Caco-2 (cell line): ENCODE measurements at regions not wholly inside any gene's neighbourhood (a gene's known extent, or its start where the extent isn't known, plus 50 kb on each side); places are given as distances from the start of the nearest gene placed in this dataset.

Experiments
- BruUV-seq: library from RNA; stranded (reverse); fragments of 400-500 nt; replicated peaks from 2 replicates; lab custom pipeline; 2021; lab: Mats Ljungman, UMichigan
- CTCF ChIA-PET: fragments of 300-600 bp; sonication (Branson Sonifier 250); formaldehyde crosslinking; loops from one replicate; lab custom pipeline; 2022; ENCODE audit warnings: antibody characterized with exemption; lab: Charles Lee
- POLR2A ChIA-PET: fragments of 300-600 bp; sonication (Branson Sonifier 250); formaldehyde crosslinking; loops from one replicate; lab custom pipeline; 2022; ENCODE audit warnings: antibody characterized with exemption; lab: Charles Lee
- DNase-seq, 2 experiments: peaks; one replicate each; pipeline versions ENCODE4 v3.0.0 to v3.0.0-alpha.2; 2020 to 2022
- H3K27me3 ChIP-seq: replicated peaks from 2 replicates; pipeline ENCODE4 v1.6.0; 2011; ENCODE audit warnings: low read length; ENCODE audit not compliant: control insufficient read depth, insufficient read depth
- H3K36me3 ChIP-seq: 2 replicates; pipeline ENCODE4 v1.5.1; 2011; ENCODE audit warnings: low read length; ENCODE audit not compliant: control insufficient read depth, insufficient read depth
- H3K4me1 ChIP-seq: fragments of 250-450 bp; sonication (Bioruptor Pico); 2 replicates; pipeline ENCODE4 v1.5.1; 2020; ENCODE audit warnings: mild to moderate bottlenecking
- H3K4me3 ChIP-seq: 2 replicates; pipeline ENCODE4 v1.5.1; 2011; ENCODE audit warnings: low read depth, mild to moderate bottlenecking, control low read depth, low read length
- H3K9me3 ChIP-seq: fragments of 250-450 bp; sonication (Bioruptor Pico); 2 replicates; pipeline ENCODE4 v1.5.1; 2020; ENCODE audit warnings: mild to moderate bottlenecking, moderate library complexity
- H3K27ac Mint-ChIP-seq: one replicate; pipeline ENCODE4 v1.8.0; 2022; ENCODE audit warnings: mixed read lengths; ENCODE audit not compliant: unreplicated experiment
- H3K27me3 Mint-ChIP-seq: one replicate; pipeline ENCODE4 v1.8.0; 2022; ENCODE audit warnings: mixed read lengths; ENCODE audit not compliant: insufficient read depth, unreplicated experiment
- H3K36me3 Mint-ChIP-seq: one replicate; pipeline ENCODE4 v1.8.0; 2022; ENCODE audit warnings: mild to moderate bottlenecking, mixed read lengths; ENCODE audit not compliant: insufficient read depth, unreplicated experiment
- H3K4me1 Mint-ChIP-seq: one replicate; pipeline ENCODE4 v1.8.0; 2022; ENCODE audit warnings: low read depth, mixed read lengths; ENCODE audit not compliant: unreplicated experiment
- H3K4me3 Mint-ChIP-seq: one replicate; pipeline ENCODE4 v1.8.0; 2022; ENCODE audit warnings: mild to moderate bottlenecking, moderate library complexity, mixed read lengths; ENCODE audit not compliant: unreplicated experiment
- H3K9me3 Mint-ChIP-seq: one replicate; pipeline ENCODE4 v1.8.0; 2022; ENCODE audit warnings: mixed read lengths; ENCODE audit not compliant: unreplicated experiment
- CTCF ChIP-seq, 2 experiments: fragments of 200-600 bp in 1 of 2; IDR thresholded peaks; 1 replicate in 1 of 2; 2 replicates in 1 of 2; pipeline versions ENCODE4 v1.5.1 to v1.8.0; 2011 to 2022; ENCODE audit warnings: antibody characterized with exemption in 1 of 2, control low read depth in 1 of 2, inconsistent platforms in 1 of 2, low read depth in 1 of 2, low read length in 1 of 2, mild to moderate bottlenecking in 1 of 2, moderate library complexity in 1 of 2; ENCODE audit not compliant: insufficient read depth in 1 of 2, severe bottlenecking in 1 of 2, unreplicated experiment in 1 of 2
- intact Hi-C: fragments of 100-400 bp; cut with micrococcal nuclease; formaldehyde crosslinking; loops from one replicate; pipeline ENCODE4 v1.10.0; 2022; ENCODE audit not compliant: unreplicated experiment

GRCh38 chr12:24584032-24584675, 364.7 kb downstream of the BCAT1 start:
- H3K27me3 Mint-ChIP-seq: no peaks in the 10 kb centered on the region
- H3K27ac Mint-ChIP-seq: no peak overlapping the region
- H3K9me3 ChIP-seq: 0 out of 2 replicates have a peak, but pooled peaks cover under 1% of the 10 kb centered on the region
- H3K4me1 Mint-ChIP-seq: no peaks in the 10 kb centered on the region
- intact Hi-C loops: no loop called here
- H3K4me1 ChIP-seq: peaks cover 7% of the 10 kb centered on the region; the same call in 1 of the 2 replicates
- DNase-seq: no peak
- no peak overlapping the region for H3K4me3 Mint-ChIP-seq
- no peak overlapping the region for H3K4me3 ChIP-seq
- TF ChIP-seq CTCF (IDR thresholded peaks at IDR 0.05; ENCODE audit: insufficient read depth in 1 of 2, low read depth in 1 of 2, low read length in 1 of 2, severe bottlenecking in 1 of 2, unreplicated experiment in 1 of 2): no peak
- H3K36me3 Mint-ChIP-seq: no peaks in the 10 kb centered on the region
- no TSS peak for BruUV-seq
- no peaks in the 10 kb centered on the region for H3K36me3 ChIP-seq
- peaks cover 38% of the 10 kb centered on the region for H3K9me3 Mint-ChIP-seq
- H3K27me3 ChIP-seq: no peaks in the 10 kb centered on the region
- POLR2A ChIA-PET: no interaction called here
- CTCF ChIA-PET: interaction anchor here (1.2 kb wide), 1 partner anchor 194 kb away, joined by 4 read pairs; no protein-coding TSS in a partner anchor

GRCh38 chr12:24582954-24583601, 365.8 kb downstream of the BCAT1 start:
- H3K36me3 Mint-ChIP-seq: no peaks in the 10 kb centered on the region
- H3K9me3 ChIP-seq: 0 out of 2 replicates have a peak, but pooled peaks cover 3% of the 10 kb centered on the region
- ChIA-PET POLR2A (no interaction called here), CTCF (no interaction called here)
- intact Hi-C loops: no loop called here
- H3K4me1 Mint-ChIP-seq: no peaks in the 10 kb centered on the region
- no peak for TF ChIP-seq CTCF (IDR thresholded peaks at IDR 0.05; ENCODE audit: insufficient read depth in 1 of 2, low read depth in 1 of 2, low read length in 1 of 2, severe bottlenecking in 1 of 2, unreplicated experiment in 1 of 2)
- H3K4me3 ChIP-seq: no peak overlapping the region
- no peak overlapping the region for H3K4me3 Mint-ChIP-seq
- H3K9me3 Mint-ChIP-seq: peaks cover 44% of the 10 kb centered on the region
- no peaks in the 10 kb centered on the region for H3K36me3 ChIP-seq
- H3K27ac Mint-ChIP-seq: no peak overlapping the region
- no peak for DNase-seq
- BruUV-seq: no TSS peak
- H3K4me1 ChIP-seq: peaks cover 7% of the 10 kb centered on the region; the same call in 1 of the 2 replicates
- H3K27me3 ChIP-seq: no peaks in the 10 kb centered on the region
- H3K27me3 Mint-ChIP-seq: no peaks in the 10 kb centered on the region

GRCh38 chr12:24574538-24574937, 374.4 kb downstream of the BCAT1 start:
- DNase-seq: no peak
- H3K27ac Mint-ChIP-seq: no peak overlapping the region
- Histone ChIP-seq H3K4me1 (no peaks in the 10 kb centered on the region), H3K4me3 (no peak overlapping the region), H3K27me3 (no peaks in the 10 kb centered on the region), H3K9me3 (0 out of 2 replicates have a peak, but pooled peaks cover 3% of the 10 kb centered on the region), H3K36me3 (no peaks in the 10 kb centered on the region)
- no peaks in the 10 kb centered on the region for H3K27me3 Mint-ChIP-seq
- no peak for TF ChIP-seq CTCF (IDR thresholded peaks at IDR 0.05; ENCODE audit: insufficient read depth in 1 of 2, low read depth in 1 of 2, low read length in 1 of 2, severe bottlenecking in 1 of 2, unreplicated experiment in 1 of 2)
- H3K36me3 Mint-ChIP-seq: no peaks in the 10 kb centered on the region
- POLR2A ChIA-PET: no interaction called here
- H3K4me1 Mint-ChIP-seq: no peaks in the 10 kb centered on the region
- no peak overlapping the region for H3K4me3 Mint-ChIP-seq
- peaks cover 10% of the 10 kb centered on the region for H3K9me3 Mint-ChIP-seq
- no TSS peak for BruUV-seq
- CTCF ChIA-PET: no interaction called here
- intact Hi-C loops: loop anchor here (1.0 kb wide), 1 partner anchor 205 kb away; no protein-coding TSS in a partner anchor
